DOHH2 (cell line): ENCODE measurements at regions not wholly inside any gene's neighbourhood (a gene's known extent, or its start where the extent isn't known, plus 50 kb on each side); places are given as distances from the start of the nearest gene placed in this dataset.

ENCODE experiments used
- EZH2phosphoT487 ChIP-seq: fragments of 200-600 bp; sonication (generic); IDR thresholded peaks from 2 replicates; pipeline ENCODE4 v1.6.1; 2017; ENCODE audit warnings: borderline replicate concordance, mild to moderate bottlenecking, antibody characterized with exemption, low read length, moderate library complexity, mixed read lengths
- TF ChIP-seq, protein P1 (sequence below): fragments of 200-600 bp; sonication (generic); IDR thresholded peaks from one replicate; pipeline ENCODE4 v1.5.1; 2014; ENCODE audit warnings: antibody characterized with exemption, mild to moderate bottlenecking, low read depth, low read length; ENCODE audit not compliant: poor library complexity, severe bottlenecking

DNA sequence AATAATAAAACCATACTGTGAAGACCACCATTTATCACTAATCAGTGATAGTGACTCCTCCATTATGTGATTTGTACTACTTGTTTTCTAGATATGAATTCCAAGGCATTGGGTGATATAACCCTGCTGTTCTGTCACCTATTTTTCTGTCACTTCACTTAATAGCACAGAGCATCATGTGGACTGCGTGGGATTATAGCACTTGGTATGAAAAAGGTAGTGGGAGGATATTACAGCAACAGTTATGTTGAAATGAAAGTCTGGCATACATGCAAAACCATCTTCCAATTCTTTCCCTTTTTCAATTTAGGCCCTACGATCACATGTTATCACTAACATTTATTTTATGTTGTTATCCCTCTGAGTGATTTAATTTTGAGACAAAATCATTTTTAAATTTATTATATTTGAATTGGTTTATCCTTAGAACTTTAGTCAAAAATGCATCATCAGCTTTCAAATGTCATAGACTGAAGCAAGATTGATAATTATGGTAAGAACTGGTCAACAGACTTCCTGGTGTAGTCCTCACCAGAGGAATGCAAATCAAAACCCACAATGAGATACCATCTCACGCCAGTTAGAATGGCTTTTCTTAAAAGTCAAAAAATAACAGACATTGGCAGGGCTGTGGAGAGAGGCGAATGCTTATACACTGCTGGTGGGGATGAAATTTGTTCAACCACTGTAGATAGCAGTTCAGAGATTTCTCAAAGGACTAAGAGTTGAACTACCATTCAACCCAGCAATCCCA lies 242.6 kb downstream of the IKZF2 start:
- TF ChIP-seq, protein P1, sequence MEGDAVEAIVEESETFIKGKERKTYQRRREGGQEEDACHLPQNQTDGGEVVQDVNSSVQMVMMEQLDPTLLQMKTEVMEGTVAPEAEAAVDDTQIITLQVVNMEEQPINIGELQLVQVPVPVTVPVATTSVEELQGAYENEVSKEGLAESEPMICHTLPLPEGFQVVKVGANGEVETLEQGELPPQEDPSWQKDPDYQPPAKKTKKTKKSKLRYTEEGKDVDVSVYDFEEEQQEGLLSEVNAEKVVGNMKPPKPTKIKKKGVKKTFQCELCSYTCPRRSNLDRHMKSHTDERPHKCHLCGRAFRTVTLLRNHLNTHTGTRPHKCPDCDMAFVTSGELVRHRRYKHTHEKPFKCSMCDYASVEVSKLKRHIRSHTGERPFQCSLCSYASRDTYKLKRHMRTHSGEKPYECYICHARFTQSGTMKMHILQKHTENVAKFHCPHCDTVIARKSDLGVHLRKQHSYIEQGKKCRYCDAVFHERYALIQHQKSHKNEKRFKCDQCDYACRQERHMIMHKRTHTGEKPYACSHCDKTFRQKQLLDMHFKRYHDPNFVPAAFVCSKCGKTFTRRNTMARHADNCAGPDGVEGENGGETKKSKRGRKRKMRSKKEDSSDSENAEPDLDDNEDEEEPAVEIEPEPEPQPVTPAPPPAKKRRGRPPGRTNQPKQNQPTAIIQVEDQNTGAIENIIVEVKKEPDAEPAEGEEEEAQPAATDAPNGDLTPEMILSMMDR: no peak
- TF ChIP-seq EZH2phosphoT487: no peak
